PC-3 (cell line): ENCODE measurements at regions not wholly inside any gene's neighbourhood (a gene's known extent, or its start where the extent isn't known, plus 50 kb on each side); places are given as distances from the start of the nearest gene placed in this dataset.

Experiments used
- ATAC-seq: fragments of 200-7000 bp; cut with Tn5 transposase; 2 replicates; pipeline ENCODE4 v1.9.1; 2020; ENCODE audit warnings: mild to moderate bottlenecking, moderate library complexity
- BruUV-seq: library from RNA; stranded (reverse); fragments of 400-500 nt; replicated peaks from 2 replicates; lab custom pipeline; 2021; lab: Mats Ljungman, UMichigan
- CTCF ChIA-PET: fragments of 300-600 bp; sonication (Branson Sonifier 250); formaldehyde crosslinking; loops from one replicate; lab custom pipeline; 2022; ENCODE audit warnings: antibody characterized with exemption; lab: Charles Lee
- POLR2A ChIA-PET: fragments of 300-600 bp; sonication (Branson Sonifier 250); formaldehyde crosslinking; loops from one replicate; lab custom pipeline; 2022; ENCODE audit warnings: antibody characterized with exemption; ENCODE audit not compliant: unreplicated experiment; lab: Charles Lee
- DNase-seq: peaks from one replicate; pipeline ENCODE4 v3.0.0-alpha.2; 2015
- H2AFZ ChIP-seq: fragments of 300-600 bp; sonication (generic); 2 replicates; pipeline ENCODE4 v1.6.0; 2016; ENCODE audit warnings: antibody characterized with exemption, low read length
- H3F3A ChIP-seq: fragments of 300-600 bp; sonication (generic); one replicate; pipeline ENCODE4 v1.6.0; 2017; ENCODE audit warnings: antibody characterized with exemption, low read length, control low read depth, mild to moderate bottlenecking; ENCODE audit not compliant: unreplicated experiment
- H3K27ac ChIP-seq: fragments of 300-600 bp; sonication (generic); 2 replicates; pipeline ENCODE4 v1.5.1; 2016; ENCODE audit warnings: mild to moderate bottlenecking, low read length
- H3K27me3 ChIP-seq: fragments of 300-600 bp; sonication (generic); 2 replicates; pipeline ENCODE4 v1.6.1; 2016; ENCODE audit warnings: low read length, mixed read lengths
- H3K36me3 ChIP-seq: fragments of 300-600 bp; sonication (generic); 2 replicates; pipeline ENCODE4 v1.6.1; 2016; ENCODE audit warnings: low read depth, mixed run types, low read length, mixed read lengths
- H3K4me1 ChIP-seq: fragments of 300-600 bp; sonication (generic); 2 replicates; pipeline ENCODE4 v1.5.1; 2016; ENCODE audit warnings: low read length; ENCODE audit not compliant: insufficient read depth
- H3K4me2 ChIP-seq: fragments of 300-600 bp; sonication (generic); 2 replicates; pipeline ENCODE4 v1.6.0; 2016; ENCODE audit warnings: low read length
- H3K4me3 ChIP-seq: fragments of 300-600 bp; sonication (generic); 2 replicates; pipeline ENCODE4 v1.5.1; 2016; ENCODE audit warnings: mild to moderate bottlenecking, low read length, mixed read lengths
- H3K79me2 ChIP-seq: fragments of 300-600 bp; sonication (generic); 2 replicates; pipeline ENCODE4 v1.6.1; 2017; ENCODE audit warnings: low read length, mixed read lengths
- H3K9ac ChIP-seq: fragments of 300-600 bp; sonication (generic); 2 replicates; pipeline ENCODE4 v1.6.0; 2016; ENCODE audit warnings: mild to moderate bottlenecking, low read length
- H3K9me2 ChIP-seq: fragments of 300-600 bp; sonication (generic); replicated peaks from 2 replicates; pipeline ENCODE4 v1.6.1; 2016; ENCODE audit warnings: mixed run types, low read length, mixed read lengths
- H3K9me3 ChIP-seq: fragments of 300-600 bp; sonication (generic); 2 replicates; pipeline ENCODE4 v1.6.1; 2016; ENCODE audit warnings: low read length, mixed read lengths
- H4K20me1 ChIP-seq: fragments of 300-600 bp; sonication (generic); 2 replicates; pipeline ENCODE4 v1.6.1; 2016; ENCODE audit warnings: low read length, mixed read lengths
- CTCF ChIP-seq: fragments of 300-600 bp; sonication (generic); conservative IDR thresholded peaks from 2 replicates; pipeline ENCODE4 v1.5.1; 2017; ENCODE audit warnings: antibody characterized with exemption, low read depth, mild to moderate bottlenecking, low read length
- EZH2 ChIP-seq: fragments of 300-600 bp; sonication (generic); IDR thresholded peaks from one replicate; pipeline ENCODE4 v1.6.1; 2017; ENCODE audit warnings: antibody characterized with exemption, mild to moderate bottlenecking, low read length; ENCODE audit not compliant: unreplicated experiment
- EZH2phosphoT487 ChIP-seq: fragments of 300-600 bp; sonication (generic); IDR thresholded peaks from 2 replicates; pipeline ENCODE4 v1.6.1; 2018; ENCODE audit warnings: mild to moderate bottlenecking, antibody characterized with exemption, low read length, borderline replicate concordance
- intact Hi-C: fragments of 100-400 bp; cut with micrococcal nuclease; formaldehyde crosslinking; loops from 2 replicates; pipeline ENCODE4 v1.9.0; 2023

GRCh38 chr5:135693371-135693955, 114.7 kb upstream of the CXCL14 start:
- intact Hi-C loops: no loop called here
- no peak overlapping the region for H3K9ac ChIP-seq

GRCh38 chr5:135691044-135691443, 112.3 kb upstream of the CXCL14 start:
- BruUV-seq: no TSS peak
- Histone ChIP-seq H3K79me2 (no peaks in the 10 kb centered on the region), H3K36me3 (no peaks in the 10 kb centered on the region), H3K9ac (no peak overlapping the region), H3K4me2 (no peak overlapping the region), H3K4me3 (no peak overlapping the region), H4K20me1 (no peaks in the 10 kb centered on the region), H2AFZ (no peak overlapping the region), H3K4me1 (no peaks in the 10 kb centered on the region), H3K27ac (no peak overlapping the region), H3F3A (no peaks in the 10 kb centered on the region), H3K9me3 (no peaks in the 10 kb centered on the region), H3K9me2 (no peaks in the 10 kb centered on the region), H3K27me3 (peaks cover 68% of the 10 kb centered on the region)
- ChIA-PET POLR2A (no interaction called here), CTCF (no interaction called here)
- intact Hi-C loops: no loop called here
- TF ChIP-seq EZH2phosphoT487: no peak
- no peak for TF ChIP-seq CTCF
- no peak for TF ChIP-seq EZH2
- DNase-seq (no peak), ATAC-seq (no peak)

More at GRCh38 chr5:135693371-135693955, 114.7 kb upstream of the CXCL14 start:
- Histone ChIP-seq H3K27ac (no peak overlapping the region), H3K79me2 (no peaks in the 10 kb centered on the region), H3K36me3 (no peaks in the 10 kb centered on the region), H3K4me3 (no peak overlapping the region), H3K4me1 (no peaks in the 10 kb centered on the region), H3F3A (no peaks in the 10 kb centered on the region), H3K27me3 (peaks cover 52% of the 10 kb centered on the region), H4K20me1 (no peaks in the 10 kb centered on the region), H3K9me3 (no peaks in the 10 kb centered on the region), H3K4me2 (no peak overlapping the region), H2AFZ (no peak overlapping the region), H3K9me2 (no peaks in the 10 kb centered on the region)
- DNase-seq: no peak
- ATAC-seq: no peak
- ChIA-PET CTCF (no interaction called here), POLR2A (no interaction called here)
- BruUV-seq: no TSS peak
- TF ChIP-seq CTCF: no peak
- TF ChIP-seq EZH2: no peak
- TF ChIP-seq EZH2phosphoT487: no peak

- H3K4me2 ChIP-seq: no peak overlapping the region
- no peak overlapping the region for H2AFZ ChIP-seq
- no peaks in the 10 kb centered on the region for H3K4me1 ChIP-seq
- CTCF ChIA-PET: no interaction called here
- intact Hi-C loops: no loop called here
- no peak overlapping the region for H3K4me3 ChIP-seq
- no peaks in the 10 kb centered on the region for H3K79me2 ChIP-seq
- peaks cover 73% of the 10 kb centered on the region for H3K27me3 ChIP-seq
- H4K20me1 ChIP-seq: no peaks in the 10 kb centered on the region
- POLR2A ChIA-PET: no interaction called here
- H3K27ac ChIP-seq: no peak overlapping the region
- no peaks in the 10 kb centered on the region for H3K9me3 ChIP-seq
- no peak for DNase-seq
- BruUV-seq: no TSS peak
- ATAC-seq: no peak
- H3K36me3 ChIP-seq: no peaks in the 10 kb centered on the region
- no peak overlapping the region for H3K9ac ChIP-seq
- TF ChIP-seq EZH2 (no peak), CTCF (no peak), EZH2phosphoT487 (no peak)
- no peaks in the 10 kb centered on the region for H3F3A ChIP-seq
- H3K9me2 ChIP-seq: no peaks in the 10 kb centered on the region
Measured at GRCh38 chr5:135690466-135690865, 111.7 kb upstream of the CXCL14 start.
